ENCODE measurements at regions not wholly inside any gene's neighbourhood (a gene's known extent, or its start where the extent isn't known, plus 50 kb on each side); places are given as distances from the start of the nearest gene placed in this dataset.
A peak's percentile ranks its signal among the peaks of the same experiment; 100 is the strongest.

DNA sequence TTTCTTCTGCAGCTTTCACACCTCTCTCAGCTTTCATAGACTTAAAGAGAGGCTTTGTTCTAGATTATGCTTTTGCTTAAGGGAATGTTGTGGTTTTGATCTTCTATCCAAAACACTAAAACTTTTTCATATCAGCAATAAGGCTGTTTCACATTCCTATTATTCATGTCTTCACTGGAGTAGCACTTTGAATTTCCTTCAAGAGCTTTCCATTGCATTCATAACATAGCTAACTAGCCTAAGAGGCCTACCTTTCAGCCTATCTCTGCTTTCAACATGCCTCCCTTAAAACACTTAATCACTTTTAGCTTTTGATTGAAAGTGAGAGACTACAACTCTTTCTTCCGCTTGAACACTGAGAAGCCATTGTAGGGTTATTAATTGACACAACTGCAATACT is 1117.0 kb upstream of the PHF14 start:
- no peak for DNase-seq (ENCODE audit: low read depth)

DNA sequence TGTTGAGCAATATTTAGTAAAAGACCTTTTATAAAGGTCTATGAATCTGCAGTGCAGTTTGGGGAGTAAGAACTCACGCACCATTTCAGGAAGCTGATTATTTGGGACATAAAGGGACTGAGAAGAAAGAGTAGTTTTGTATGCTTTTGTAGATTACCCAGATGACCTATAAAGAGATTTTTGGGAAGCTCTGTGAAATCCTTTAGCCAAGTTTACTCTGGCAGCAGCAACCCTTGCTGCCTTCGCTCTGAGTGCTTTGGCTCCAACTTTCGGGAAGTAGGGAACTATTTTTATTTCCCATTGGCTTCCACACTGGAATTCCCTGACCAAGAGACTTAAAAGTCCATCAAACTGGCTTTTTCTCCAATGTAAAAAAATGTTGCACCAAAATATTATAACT is 1110.1 kb upstream of the PHF14 start:
- DNase-seq (ENCODE audit: low read depth) = no peak

DNA sequence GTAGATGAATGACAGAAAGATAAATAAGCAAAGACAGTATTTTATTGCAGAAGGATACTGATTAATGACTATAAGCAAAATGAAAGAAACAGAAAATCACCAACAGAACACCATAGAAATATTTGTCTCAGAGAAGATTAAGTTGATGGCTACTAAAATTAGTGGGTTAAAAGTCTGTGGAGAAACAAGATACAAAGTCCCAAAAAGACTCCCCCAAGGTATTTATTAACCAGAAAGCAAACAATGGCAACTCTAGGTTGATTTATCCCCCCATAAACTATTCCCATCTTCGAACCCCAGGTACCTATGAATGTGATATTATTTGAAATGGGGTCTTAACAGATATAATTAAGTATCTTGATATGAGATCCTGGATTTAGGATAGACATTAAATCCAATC is 1104.5 kb upstream of the PHF14 start:
- DNase-seq (ENCODE audit: low read depth) = no peak

DNA sequence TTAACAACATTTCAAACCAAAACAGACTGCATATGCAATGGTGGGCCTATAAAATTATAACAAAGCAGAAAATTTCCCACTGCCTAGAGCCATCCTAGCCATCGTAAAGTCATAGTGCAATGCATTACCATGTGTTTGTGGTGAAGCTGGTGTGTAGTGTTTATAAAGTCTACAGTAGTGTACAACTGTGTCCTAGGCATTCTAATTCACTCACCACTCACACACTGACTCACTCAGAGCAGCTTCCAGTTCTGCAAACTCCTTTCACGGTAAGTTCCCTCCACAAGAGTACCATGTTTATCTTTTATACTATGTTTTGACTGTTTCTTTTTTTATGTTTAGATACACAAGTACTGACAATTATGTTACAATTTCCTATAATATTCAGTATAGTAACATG is 1104.1 kb upstream of the PHF14 start:
- no peak for DNase-seq (ENCODE audit: low read depth)

DNA sequence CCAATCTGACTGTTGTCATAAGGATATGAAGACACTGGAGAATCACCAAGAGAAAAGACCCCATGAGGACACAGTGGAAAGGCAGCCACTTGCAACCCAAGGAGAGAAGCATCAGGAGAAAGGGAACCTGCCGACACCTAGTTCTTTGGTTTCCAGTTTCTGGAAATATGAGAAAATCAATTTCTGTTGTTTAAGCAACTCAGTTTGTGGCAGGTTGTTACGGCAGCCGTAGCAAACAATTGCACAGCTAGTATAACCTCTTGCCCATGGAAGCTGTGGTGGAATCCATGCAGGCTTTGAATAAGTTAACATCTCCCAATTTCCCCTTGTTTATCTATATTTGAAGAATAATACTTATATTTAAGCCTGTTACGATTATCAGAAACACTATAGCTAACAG is 1103.0 kb upstream of the PHF14 start:
- no peak for DNase-seq (ENCODE audit: low read depth)

DNA sequence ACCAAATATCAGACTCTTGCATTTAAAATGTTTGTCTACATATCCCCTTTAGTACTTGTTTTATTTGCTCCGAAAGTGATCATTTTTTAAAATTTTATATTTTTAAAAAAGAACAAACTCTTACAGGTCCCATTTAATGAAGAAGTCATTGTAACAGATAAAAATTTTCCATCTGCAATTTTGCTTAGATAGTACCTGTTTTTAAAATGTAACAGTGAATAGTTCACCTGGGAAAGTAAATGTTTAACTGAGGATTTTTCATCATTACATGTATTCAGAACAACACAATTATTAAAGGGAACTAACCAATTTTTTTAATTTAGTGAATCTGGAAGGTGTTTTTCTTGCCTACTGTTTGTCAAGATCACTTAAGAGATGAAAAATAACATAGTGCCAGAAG is 1099.5 kb upstream of the PHF14 start:
- DNase-seq (ENCODE audit: low read depth) = no peak

DNA sequence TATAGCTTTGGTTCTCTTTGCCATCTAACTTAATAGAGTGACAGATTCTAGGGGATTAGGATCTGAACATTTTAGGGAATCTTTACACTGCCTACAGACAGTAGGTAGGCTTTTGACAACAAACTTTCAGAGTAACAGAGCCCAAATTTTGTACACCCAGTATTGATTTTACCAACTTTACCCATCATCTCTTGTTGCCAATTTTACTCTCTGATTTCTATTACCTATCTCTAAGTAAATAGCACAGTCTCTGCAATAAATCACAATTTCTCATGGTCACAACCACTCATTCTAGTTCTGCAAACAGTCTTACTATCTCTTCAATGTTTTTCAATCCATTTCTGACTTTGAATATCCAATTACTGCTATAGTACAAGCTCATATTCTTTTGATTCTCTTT is 1097.6 kb upstream of the PHF14 start:
- no peak for DNase-seq (ENCODE audit: low read depth)

DNA sequence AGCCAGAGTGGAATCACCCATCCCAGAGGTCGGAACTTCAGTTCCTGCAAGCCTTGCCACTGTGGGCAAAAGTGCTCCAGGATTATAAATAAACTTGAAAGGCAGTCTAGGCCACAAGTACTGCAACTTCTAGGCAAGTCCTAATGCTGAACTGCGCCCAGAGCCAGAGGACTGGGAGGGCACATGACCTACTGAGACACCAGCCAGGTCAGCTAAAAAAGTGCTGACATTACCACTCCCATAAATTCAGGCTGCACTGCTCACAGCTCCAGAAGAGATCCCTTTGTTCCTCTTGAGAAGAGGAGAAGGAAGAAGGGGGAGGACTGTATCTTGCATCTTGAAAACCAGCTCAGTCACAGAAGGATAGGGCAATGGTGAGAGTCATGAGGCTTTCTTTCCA is 1084.1 kb upstream of the PHF14 start:
- no peak for DNase-seq (ENCODE audit: low read depth)

DNA sequence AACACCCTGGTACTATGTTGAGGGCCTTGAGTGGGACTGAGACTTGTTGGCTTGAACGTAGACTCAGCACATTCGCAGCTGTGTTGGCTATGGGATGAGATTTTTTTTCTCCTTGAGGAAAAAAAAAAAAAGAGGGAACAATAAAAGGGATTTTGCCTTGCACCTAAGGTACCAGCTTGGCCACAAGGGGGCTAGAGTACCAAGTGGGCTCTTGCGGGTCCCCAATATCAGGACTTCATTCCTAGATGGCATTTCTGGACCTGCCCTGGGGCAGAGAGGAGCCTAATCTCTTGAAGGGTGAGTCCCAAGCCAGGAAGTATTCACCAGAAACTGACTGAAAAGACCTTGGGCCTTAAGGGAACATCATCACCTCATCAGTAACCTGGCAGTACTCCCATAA is 1083.6 kb upstream of the PHF14 start:
- DNase-seq (ENCODE audit: low read depth) = no peak

DNA sequence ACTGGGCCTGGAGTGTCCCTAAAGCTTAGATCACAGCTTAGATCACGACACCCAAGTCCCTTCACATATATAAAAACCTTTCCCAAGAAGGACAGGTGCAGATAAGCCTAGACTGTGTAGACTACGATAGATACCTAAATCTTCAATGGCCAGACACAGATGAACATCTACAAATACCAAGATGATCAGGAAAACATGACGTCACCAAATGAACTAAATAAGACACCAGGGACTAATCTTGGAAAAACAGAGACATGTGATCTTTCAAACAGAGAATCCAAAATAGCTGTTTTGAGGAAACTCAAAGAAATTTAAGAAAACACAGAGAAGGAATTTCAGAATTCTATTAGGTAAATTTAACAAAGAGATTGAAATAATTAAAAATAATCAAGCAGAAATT is 1082.6 kb upstream of the PHF14 start:
- no peak for DNase-seq (ENCODE audit: low read depth)

DNA sequence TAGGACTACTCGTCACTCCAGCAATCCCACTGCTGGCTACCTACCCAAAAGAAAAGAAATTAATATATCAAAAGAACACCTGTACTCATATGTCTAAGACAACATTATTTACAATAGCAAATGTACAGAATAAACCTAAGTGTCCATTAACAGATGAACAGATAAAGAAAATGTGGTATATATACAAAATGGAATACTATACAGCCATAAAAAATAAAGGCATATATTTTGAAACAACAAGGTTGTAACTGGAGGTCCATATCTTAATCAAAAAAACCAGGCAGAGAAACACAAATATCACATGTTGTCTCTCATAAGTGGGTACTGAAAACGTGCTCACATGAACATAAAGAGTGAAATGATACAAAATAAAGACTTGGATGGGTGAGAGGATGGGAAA is 1073.3 kb upstream of the PHF14 start:
- DNase-seq (ENCODE audit: low read depth) = no peak

DNA sequence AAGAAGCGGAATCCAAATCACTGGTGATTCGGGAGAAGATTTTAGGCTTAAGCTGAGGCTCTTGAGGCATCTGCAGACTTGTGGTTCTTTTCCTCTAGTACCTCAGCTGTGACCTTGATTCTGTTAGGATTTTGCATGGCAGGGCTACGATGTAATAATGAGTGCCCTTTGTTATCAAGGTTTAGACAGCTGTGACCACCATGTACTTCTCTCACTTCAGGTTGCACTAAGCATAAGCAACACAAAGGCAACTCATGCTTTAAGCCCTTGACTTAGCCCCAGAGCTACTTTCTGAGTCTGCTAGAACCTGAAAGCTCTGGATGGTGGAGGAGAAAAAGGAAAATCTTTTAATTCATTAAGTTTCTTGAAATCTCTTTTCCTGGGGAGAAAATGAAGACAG is 1052.3 kb upstream of the PHF14 start:
- no peak for DNase-seq (ENCODE audit: low read depth)

DNA sequence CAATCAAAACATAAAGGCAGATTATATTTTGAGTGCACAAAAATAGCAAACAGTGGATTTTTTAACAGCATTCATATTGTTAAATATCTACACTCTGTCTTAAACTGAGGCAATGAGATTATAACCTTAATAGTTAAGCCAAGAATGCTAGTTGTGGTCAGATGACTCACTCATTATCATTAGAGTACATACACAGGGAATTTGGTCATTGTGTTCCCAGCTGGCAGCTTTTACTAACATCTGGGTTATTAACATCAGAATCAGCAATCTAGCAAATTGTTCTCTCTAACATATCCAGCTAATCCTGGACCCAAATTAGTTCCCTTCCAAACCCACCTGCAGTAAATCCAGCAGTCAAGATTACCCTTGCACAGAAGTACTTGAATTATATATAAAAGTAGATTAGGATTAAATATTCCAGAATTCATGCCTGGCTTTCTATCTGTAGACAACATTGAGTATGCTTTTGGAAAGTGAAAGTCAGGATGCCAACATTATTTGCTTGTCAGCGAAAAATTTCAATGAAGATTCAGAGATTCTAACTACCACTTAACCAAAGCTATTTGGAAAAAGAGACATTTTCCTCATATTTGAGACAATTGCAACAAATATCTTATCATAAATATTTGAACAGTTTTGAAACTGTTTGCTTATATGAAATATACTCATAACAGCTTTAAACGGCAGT is 1035.6 kb upstream of the PHF14 start:
- peak; percentile 5 for DNase-seq (ENCODE audit: low read depth)

DNA sequence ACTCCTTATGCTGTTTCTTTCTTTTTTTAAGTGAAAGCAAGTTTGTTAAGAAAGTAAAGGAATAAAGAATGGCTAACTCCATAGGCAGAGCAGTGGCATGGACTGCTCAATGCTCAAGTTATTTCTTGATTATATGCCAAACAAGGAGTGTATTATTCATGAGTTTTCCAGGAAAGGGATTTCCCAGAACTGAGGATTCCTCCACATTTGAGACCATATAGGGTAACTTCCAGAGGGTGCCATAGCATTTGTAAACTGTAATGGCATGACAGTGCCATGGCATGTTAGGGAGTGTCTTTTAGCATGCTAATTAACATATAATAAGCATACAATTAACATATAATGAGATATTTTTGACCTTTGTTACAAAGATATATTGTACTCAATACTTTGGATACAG is 1034.5 kb upstream of the PHF14 start:
- DNase-seq (ENCODE audit: low read depth) = no peak

DNA sequence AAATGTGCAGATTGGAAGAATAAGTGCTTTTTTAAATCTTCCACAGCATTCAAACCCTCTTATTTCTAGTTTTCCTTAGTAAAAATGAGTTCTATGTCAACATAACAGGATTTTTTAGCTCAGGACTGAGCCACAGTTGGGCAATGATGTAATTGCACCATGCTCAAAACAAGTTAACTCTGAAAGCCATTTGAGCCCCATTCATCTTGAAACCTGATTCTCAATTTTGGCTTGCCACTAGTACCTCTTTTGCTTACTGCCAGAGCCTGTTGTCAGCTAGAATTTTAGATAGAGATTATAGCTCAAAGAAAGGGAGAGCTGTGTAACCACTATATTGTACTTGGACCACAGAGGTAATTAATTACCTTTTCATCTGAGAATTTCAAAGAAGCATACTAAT is 1028.5 kb upstream of the PHF14 start:
- no peak for DNase-seq (ENCODE audit: low read depth)

DNA sequence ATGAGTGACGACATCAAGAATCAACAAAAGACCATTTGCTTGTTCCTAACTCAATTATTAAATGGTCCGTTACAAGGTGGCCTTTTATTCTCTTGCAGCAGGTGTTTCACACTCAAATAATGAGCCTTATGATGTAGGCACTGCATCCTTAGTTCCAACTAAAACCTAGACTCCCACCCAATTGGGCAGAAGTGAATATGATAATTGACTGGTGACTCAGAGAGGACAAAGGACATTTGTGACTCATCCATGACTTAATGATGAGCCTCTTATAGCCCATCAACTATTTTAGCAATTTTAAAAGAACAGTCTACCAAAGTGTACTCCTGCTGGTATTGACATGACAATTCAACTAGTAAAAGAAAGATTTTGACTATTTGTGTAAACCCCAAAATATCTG is 1027.8 kb upstream of the PHF14 start:
- DNase-seq (ENCODE audit: low read depth) = no peak

DNA sequence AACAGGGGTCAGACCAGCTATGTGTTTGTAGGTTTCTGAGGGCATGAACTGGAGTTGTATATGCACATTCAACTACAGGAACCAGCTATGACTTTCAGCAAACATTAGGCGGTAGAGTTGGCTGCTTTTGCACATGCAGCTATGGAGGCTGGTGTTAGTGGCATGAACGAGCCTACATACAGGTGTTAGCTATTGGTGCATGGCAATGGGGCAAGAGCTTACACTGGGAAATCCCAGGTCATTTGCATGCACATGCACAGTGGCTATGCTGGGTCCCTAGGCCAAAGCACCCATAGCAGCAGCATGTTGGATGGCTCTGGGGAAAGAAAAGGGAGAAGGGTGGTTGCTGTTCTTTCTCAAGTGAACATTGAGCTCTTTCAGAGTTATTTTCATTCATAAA is 1018.5 kb upstream of the PHF14 start:
- no peak for DNase-seq (ENCODE audit: low read depth)

DNA sequence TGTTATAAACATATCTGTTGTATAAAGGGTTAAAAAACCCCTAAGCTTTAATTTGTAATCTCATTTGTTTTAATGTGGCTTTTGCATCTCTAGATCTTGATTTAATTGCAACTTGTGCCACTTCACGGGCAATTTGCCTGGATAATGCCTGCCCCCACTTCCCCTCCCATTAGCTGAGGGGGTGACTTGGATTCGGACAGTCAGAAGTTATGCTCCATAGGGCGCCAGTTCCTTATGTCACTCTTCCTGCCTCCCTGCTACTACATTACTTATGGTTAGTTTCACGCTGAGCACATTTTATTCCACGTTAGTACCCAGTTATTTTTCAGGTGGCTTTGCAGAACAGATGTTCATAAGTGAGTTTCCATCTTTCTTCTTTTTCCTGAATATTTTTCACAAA is 1015.2 kb upstream of the PHF14 start:
- no peak for DNase-seq (ENCODE audit: low read depth)

DNA sequence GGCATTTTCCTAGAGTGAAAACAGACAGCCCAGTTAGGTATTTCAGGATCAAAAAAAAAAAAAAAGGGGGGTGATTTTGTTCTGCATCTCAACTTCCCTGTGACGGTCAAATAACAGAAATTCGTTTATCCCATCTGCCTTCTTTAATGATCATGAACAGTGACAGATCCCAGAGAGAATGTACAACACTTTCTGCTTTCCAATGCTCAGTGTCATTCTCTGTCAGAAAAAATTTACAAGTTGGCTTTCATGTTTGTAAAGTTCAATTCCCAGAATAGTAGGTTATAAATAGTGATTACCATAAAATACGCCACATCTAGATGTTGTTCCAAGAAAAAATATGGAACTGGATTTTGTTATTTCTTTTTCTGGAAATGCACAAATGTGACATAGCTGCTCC is 1013.2 kb upstream of the PHF14 start:
- no peak for DNase-seq (ENCODE audit: low read depth)

DNA sequence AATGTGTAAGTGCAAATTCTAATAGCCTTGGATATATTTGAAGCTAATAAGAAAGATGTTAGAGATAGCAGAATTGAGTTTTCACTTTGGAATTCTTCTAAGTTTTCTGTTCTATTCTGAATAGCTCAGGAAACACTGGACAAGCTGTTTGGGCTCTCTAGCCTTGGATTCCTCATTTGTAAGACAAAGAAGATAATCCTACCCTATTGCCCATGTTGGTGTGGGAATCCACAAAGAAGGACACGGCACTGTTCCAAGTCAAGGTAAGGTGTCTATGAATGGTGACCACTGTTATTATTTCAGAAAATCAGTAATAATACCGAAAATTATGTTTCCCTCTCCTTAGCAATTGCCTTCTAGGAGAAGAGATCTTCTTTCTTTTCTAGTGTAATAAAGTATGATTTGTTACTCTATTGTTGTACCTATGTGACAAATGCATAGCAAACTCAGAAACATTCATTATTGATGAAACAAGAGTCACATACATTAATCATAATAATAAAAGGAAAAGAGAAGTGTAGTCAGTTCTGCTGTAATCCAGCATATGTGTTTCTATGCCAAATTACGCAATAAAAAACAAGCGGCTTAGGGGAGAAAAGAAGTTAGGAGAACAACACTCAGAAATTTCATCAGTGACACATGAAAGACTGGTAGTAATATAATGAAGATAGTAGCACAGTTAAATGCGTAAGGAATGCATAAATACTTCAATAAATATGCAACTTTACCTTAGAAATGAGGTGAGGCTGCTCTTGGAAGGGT is 1012.3 kb upstream of the PHF14 start:
- DNase-seq (ENCODE audit: low read depth) = no peak

DNA sequence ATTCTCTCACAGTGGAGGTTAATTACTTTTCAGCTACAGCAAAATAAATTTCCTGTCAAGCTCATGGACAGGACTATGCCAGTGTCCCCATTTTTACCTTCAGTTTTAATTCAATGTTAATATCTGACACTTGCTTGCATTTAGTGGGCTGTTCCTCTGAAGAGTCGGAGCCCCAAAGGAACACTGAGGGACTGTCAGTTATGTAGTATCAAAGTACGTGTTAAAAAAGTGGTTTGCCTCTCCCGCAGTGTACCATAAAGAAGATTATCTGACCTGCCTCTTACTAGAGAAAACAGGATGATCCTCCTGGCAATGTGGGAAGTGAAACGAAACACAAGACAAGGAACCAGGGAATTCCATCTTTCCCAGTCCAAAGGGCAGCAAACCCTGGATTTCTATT is 1010.9 kb upstream of the PHF14 start:
- DNase-seq (ENCODE audit: low read depth) = no peak

DNA sequence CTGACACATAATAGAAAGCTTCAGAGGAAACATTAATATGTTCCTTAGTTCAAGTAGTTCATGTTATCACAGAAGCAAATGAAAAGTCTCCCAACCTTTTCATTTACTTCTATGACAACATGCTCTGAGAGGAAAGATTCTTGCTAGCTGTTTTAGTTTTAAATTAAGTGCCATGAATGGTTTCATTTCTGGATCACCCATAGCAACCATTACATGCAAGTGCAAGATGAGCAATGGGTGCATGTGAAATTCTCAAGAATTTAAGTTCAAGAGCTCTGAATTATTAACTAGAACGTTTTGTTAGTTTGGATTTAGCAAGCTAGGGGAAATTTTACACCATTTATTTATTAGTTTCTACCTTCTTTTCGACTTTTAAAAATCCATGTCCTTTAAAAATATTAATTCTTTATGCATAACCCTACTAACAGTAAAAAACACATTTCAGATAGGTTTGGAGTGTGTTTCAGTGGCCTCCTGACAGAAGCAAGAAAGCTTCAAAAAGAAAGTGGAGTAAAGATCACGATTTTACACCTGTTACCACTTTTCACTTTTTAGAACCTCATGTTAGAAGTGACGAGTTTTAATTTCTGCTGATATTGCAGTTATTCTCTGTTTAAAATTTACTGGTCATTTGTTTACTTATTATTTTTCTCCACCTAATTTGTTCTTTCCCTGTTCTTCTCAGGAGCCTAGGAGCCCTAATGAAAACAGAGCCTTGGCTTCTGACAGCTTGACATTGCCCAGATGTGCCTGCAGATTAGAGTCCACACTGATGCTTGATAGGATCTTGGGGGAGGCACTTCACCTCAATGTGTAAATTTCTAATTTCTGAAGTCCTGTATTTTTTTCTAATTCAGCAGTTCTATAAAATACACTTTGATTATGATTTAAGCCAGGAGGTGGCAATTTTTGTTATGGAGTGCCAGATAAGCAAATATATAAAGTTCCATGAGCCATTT is 995.3 kb upstream of the PHF14 start:
- DNase-seq (ENCODE audit: low read depth) = no peak

All from M059J (cell line).